OCI-LY7 (cell line): ENCODE measurements at regions not wholly inside any gene's neighbourhood (a gene's known extent, or its start where the extent isn't known, plus 50 kb on each side); places are given as distances from the start of the nearest gene placed in this dataset.

Source experiments
- BruUV-seq: library from RNA; stranded (reverse); fragments of 400-500 nt; replicated peaks from 2 replicates; lab custom pipeline; 2021; lab: Mats Ljungman, UMichigan
- CTCF ChIA-PET: fragments of 300-600 bp; sonication (Branson Sonifier 250); formaldehyde crosslinking; loops from one replicate; lab custom pipeline; 2022; ENCODE audit warnings: antibody characterized with exemption; ENCODE audit not compliant: unreplicated experiment; lab: Charles Lee
- POLR2A ChIA-PET: fragments of 300-600 bp; sonication (Branson Sonifier 250); formaldehyde crosslinking; loops from one replicate; lab custom pipeline; 2022; ENCODE audit warnings: antibody characterized with exemption; lab: Charles Lee
- DNase-seq: peaks from one replicate; pipeline ENCODE4 v3.0.0-alpha.2; 2015; ENCODE audit warnings: low spot score
- H2AFZ ChIP-seq: fragments of 200-600 bp; sonication (generic), shearing (Covaris generic); 2 replicates; pipeline ENCODE4 v1.6.1; 2014; ENCODE audit warnings: mild to moderate bottlenecking, antibody characterized with exemption, low read length, moderate library complexity
- H3K27ac ChIP-seq: fragments of 200-600 bp; sonication (generic); 2 replicates; pipeline ENCODE4 v1.5.1; 2014; ENCODE audit warnings: mixed run types, low read depth, mild to moderate bottlenecking, moderate library complexity, low read length, inconsistent platforms; ENCODE audit not compliant: poor library complexity, severe bottlenecking
- H3K36me3 ChIP-seq: fragments of 200-600 bp; sonication (generic); 2 replicates; pipeline ENCODE4 v1.6.1; 2014; ENCODE audit warnings: mild to moderate bottlenecking, antibody characterized with exemption, low read length, moderate library complexity, mixed read lengths; ENCODE audit not compliant: insufficient read depth
- H3K4me1 ChIP-seq: fragments of 200-600 bp; sonication (generic); 2 replicates; pipeline ENCODE4 v1.5.1; 2014; ENCODE audit warnings: mild to moderate bottlenecking, low read length; ENCODE audit not compliant: insufficient read depth, poor library complexity, severe bottlenecking
- H3K4me2 ChIP-seq: fragments of 200-600 bp; sonication (generic); 2 replicates; pipeline ENCODE4 v1.6.1; 2014; ENCODE audit warnings: mild to moderate bottlenecking, low read length
- H3K4me3 ChIP-seq: fragments of 200-600 bp; sonication (generic); 2 replicates; pipeline ENCODE4 v1.5.1; 2014; ENCODE audit warnings: mild to moderate bottlenecking, low read depth, low read length; ENCODE audit not compliant: poor library complexity, severe bottlenecking
- H3K79me2 ChIP-seq: fragments of 200-600 bp; sonication (generic); 2 replicates; pipeline ENCODE4 v1.6.1; 2016; ENCODE audit warnings: low read depth, mild to moderate bottlenecking, low read length, moderate library complexity, mixed read lengths; ENCODE audit not compliant: insufficient read depth
- H3K9me2 ChIP-seq: fragments of 200-600 bp; sonication (generic); 2 replicates; pipeline ENCODE4 v1.6.1; 2016; ENCODE audit warnings: mild to moderate bottlenecking, low read length, mixed read lengths; ENCODE audit not compliant: insufficient read depth
- H3K9me3 ChIP-seq: fragments of 200-600 bp; sonication (generic); 2 replicates; pipeline ENCODE4 v1.6.1; 2014; ENCODE audit warnings: mild to moderate bottlenecking, mixed run types, low read length, mixed read lengths
- H4K20me1 ChIP-seq: fragments of 200-600 bp; sonication (generic); 2 replicates; pipeline ENCODE4 v1.6.1; 2014; ENCODE audit warnings: mild to moderate bottlenecking, antibody characterized with exemption, low read length, moderate library complexity, mixed read lengths; ENCODE audit not compliant: insufficient read depth
- CTCF ChIP-seq: fragments of 200-600 bp; sonication (generic); conservative IDR thresholded peaks from 2 replicates; pipeline ENCODE4 v1.5.1; 2014; ENCODE audit warnings: mild to moderate bottlenecking, antibody characterized with exemption, low read length, moderate library complexity, mixed read lengths
- EZH2phosphoT487 ChIP-seq: fragments of 200-600 bp; sonication (generic); IDR thresholded peaks from 2 replicates; pipeline ENCODE4 v1.6.1; 2018; ENCODE audit warnings: low read depth, borderline replicate concordance, mild to moderate bottlenecking, mixed run types, antibody characterized with exemption, low read length, moderate library complexity, mixed read lengths
- intact Hi-C: fragments of 100-400 bp; cut with micrococcal nuclease; formaldehyde crosslinking; loops from one replicate; pipeline ENCODE4 v1.10.0; 2022; ENCODE audit not compliant: unreplicated experiment

GRCh38 chr3:74520895-74521294 lies 93.6 kb downstream of the CNTN3 start:
- no TSS peak for BruUV-seq
- H3K9me2 ChIP-seq = no peaks in the 10 kb centered on the region
- intact Hi-C loops = no loop called here
- no peak overlapping the region for H2AFZ ChIP-seq
- H3K36me3 ChIP-seq = no peaks in the 10 kb centered on the region
- no peaks in the 10 kb centered on the region for H3K4me1 ChIP-seq
- H3K4me2 ChIP-seq = no peak overlapping the region
- no peaks in the 10 kb centered on the region for H3K9me3 ChIP-seq
- H3K27ac ChIP-seq = no peak overlapping the region
- no peak overlapping the region for H3K4me3 ChIP-seq
- POLR2A ChIA-PET = no interaction called here
- no peak for DNase-seq
- CTCF ChIA-PET = no interaction called here
- TF ChIP-seq EZH2phosphoT487 (no peak), CTCF (no peak)
- no peaks in the 10 kb centered on the region for H3K79me2 ChIP-seq
- no peaks in the 10 kb centered on the region for H4K20me1 ChIP-seq

- H3K27ac ChIP-seq = no peak overlapping the region
- H3K36me3 ChIP-seq = no peaks in the 10 kb centered on the region
- no peak overlapping the region for H3K4me3 ChIP-seq
- ChIA-PET CTCF (no interaction called here), POLR2A (no interaction called here)
- H3K4me2 ChIP-seq = no peak overlapping the region
- no peaks in the 10 kb centered on the region for H3K79me2 ChIP-seq
- H3K4me1 ChIP-seq = no peaks in the 10 kb centered on the region
- no peaks in the 10 kb centered on the region for H3K9me3 ChIP-seq
- H4K20me1 ChIP-seq = no peaks in the 10 kb centered on the region
- H3K9me2 ChIP-seq = no peaks in the 10 kb centered on the region
- BruUV-seq = no TSS peak
- no peak overlapping the region for H2AFZ ChIP-seq
- intact Hi-C loops = no loop called here
- no peak for DNase-seq
- TF ChIP-seq CTCF (no peak), EZH2phosphoT487 (no peak)
These were observed 95.8 kb downstream of the CNTN3 start for GRCh38 chr3:74518610-74519009.

GRCh38 chr3:74516019-74516418 lies 98.4 kb downstream of the CNTN3 start:
- intact Hi-C loops = no loop called here
- no peak overlapping the region for H3K4me2 ChIP-seq
- DNase-seq = no peak
- no peaks in the 10 kb centered on the region for H4K20me1 ChIP-seq
- H3K4me1 ChIP-seq = no peaks in the 10 kb centered on the region
- TF ChIP-seq EZH2phosphoT487 (no peak), CTCF (no peak)
- H2AFZ ChIP-seq = no peak overlapping the region
- no peaks in the 10 kb centered on the region for H3K9me3 ChIP-seq
- H3K36me3 ChIP-seq = no peaks in the 10 kb centered on the region
- CTCF ChIA-PET = no interaction called here
- H3K79me2 ChIP-seq = no peaks in the 10 kb centered on the region
- H3K4me3 ChIP-seq = no peak overlapping the region
- H3K9me2 ChIP-seq = no peaks in the 10 kb centered on the region
- no TSS peak for BruUV-seq
- POLR2A ChIA-PET = no interaction called here
- no peak overlapping the region for H3K27ac ChIP-seq
